VCaP (cell line): ENCODE measurements at regions not wholly inside any gene's neighbourhood (a gene's known extent, or its start where the extent isn't known, plus 50 kb on each side); places are given as distances from the start of the nearest gene placed in this dataset.

Experiments
- H3K27ac ChIP-seq: fragments of 450-650 bp; 2 replicates; pipeline ENCODE4 v1.5.1; 2017
- CTCF ChIP-seq: fragments of 450-650 bp; conservative IDR thresholded peaks from 2 replicates; pipeline ENCODE4 v1.5.1; 2017; ENCODE audit warnings: mild to moderate bottlenecking, moderate library complexity

GRCh38 chr11:86183694-86184093 lies 60.9 kb upstream of the EED start:
- H3K27ac ChIP-seq: no peak overlapping the region
- TF ChIP-seq CTCF: no peak

- H3K27ac ChIP-seq: no peak overlapping the region
These were observed 61.5 kb upstream of the EED start for GRCh38 chr11:86182976-86183584.

GRCh38 chr11:86181379-86181778 lies 63.2 kb upstream of the EED start:
- no peak overlapping the region for H3K27ac ChIP-seq
- no peak for TF ChIP-seq CTCF

More at GRCh38 chr11:86182976-86183584, 61.5 kb upstream of the EED start:
- no peak for TF ChIP-seq CTCF

DNA sequence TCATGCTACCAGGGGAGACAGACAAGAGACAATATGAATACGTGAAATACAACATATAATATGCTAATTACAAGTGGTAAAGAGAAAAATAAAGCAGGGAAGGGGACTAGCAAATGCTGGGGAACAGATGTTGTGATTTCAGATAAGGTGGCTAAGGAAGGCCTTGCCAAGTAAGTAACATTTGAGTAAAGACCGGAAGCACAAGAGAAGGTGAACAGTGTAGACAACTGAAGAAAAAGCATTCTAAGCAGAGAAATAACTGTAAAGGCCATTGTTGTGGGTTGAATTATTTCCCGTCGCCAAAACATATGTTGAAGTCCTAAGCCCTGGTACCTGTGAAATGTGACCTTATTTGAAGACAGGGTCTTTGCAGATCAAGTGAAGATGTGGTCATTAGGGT lies 63.7 kb upstream of the EED start:
- no peak overlapping the region for H3K27ac ChIP-seq
- TF ChIP-seq CTCF: no peak

- no peak for TF ChIP-seq CTCF
- H3K27ac ChIP-seq: no peak overlapping the region
These were observed 64.1 kb upstream of the EED start for GRCh38 chr11:86180423-86180822.

- no peak overlapping the region for H3K27ac ChIP-seq
- TF ChIP-seq CTCF: no peak
These were observed 64.9 kb upstream of the EED start for GRCh38 chr11:86179646-86180064.

GRCh38 chr11:86177302-86177701 lies 67.3 kb upstream of the EED start:
- H3K27ac ChIP-seq: no peak overlapping the region

More at GRCh38 chr11:86177302-86177701, 67.3 kb upstream of the EED start:
- no peak for TF ChIP-seq CTCF
